Stomach smooth muscle (tissue), 2 donors: ENCODE measurements at regions not wholly inside any gene's neighbourhood (a gene's known extent, or its start where the extent isn't known, plus 50 kb on each side); places are given as distances from the start of the nearest gene placed in this dataset.

Source experiments
- H3K27ac ChIP-seq: one replicate; pipeline ENCODE4 v1.7.0; 2013; ENCODE audit warnings: mild to moderate bottlenecking, low read length, inconsistent platforms
- H3K27me3 ChIP-seq, 2 donors: one replicate each; pipeline ENCODE4 v1.7.0; 2013; ENCODE audit warnings: low read length in 2 of 2; ENCODE audit not compliant: insufficient read depth in 2 of 2, control insufficient read depth in 1 of 2
- H3K36me3 ChIP-seq, 2 donors: one replicate each; pipeline ENCODE4 v1.7.0; 2013; ENCODE audit warnings: low read length in 2 of 2; ENCODE audit not compliant: control insufficient read depth in 2 of 2, insufficient read depth in 2 of 2
- H3K4me1 ChIP-seq: one replicate; pipeline ENCODE4 v1.7.0; 2013; ENCODE audit warnings: low read length; ENCODE audit not compliant: control insufficient read depth, insufficient read depth
- H3K4me3 ChIP-seq, 2 donors: one replicate each; pipeline ENCODE4 v1.7.0; 2013; ENCODE audit warnings: low read length in 2 of 2
- H3K9ac ChIP-seq, 2 donors: one replicate each; pipeline ENCODE4 v1.7.0; 2013; ENCODE audit warnings: low read length in 2 of 2, mild to moderate bottlenecking in 1 of 2
- H3K9me3 ChIP-seq, 2 donors: one replicate each; pipeline ENCODE4 v1.7.0; 2013; ENCODE audit warnings: low read length in 2 of 2; ENCODE audit not compliant: control insufficient read depth in 2 of 2
- donor health status: healthy.
- donor health status: Pancreatic carcinoma.

GRCh38 chr15:25176991-25177954 is 222.5 kb downstream of the SNRPN start:
- H3K9me3 ChIP-seq, result peaks cover 0 to 45% of the 10 kb centered on the region in 2 donors
- H3K4me3 ChIP-seq, result no peak overlapping the region

DNA sequence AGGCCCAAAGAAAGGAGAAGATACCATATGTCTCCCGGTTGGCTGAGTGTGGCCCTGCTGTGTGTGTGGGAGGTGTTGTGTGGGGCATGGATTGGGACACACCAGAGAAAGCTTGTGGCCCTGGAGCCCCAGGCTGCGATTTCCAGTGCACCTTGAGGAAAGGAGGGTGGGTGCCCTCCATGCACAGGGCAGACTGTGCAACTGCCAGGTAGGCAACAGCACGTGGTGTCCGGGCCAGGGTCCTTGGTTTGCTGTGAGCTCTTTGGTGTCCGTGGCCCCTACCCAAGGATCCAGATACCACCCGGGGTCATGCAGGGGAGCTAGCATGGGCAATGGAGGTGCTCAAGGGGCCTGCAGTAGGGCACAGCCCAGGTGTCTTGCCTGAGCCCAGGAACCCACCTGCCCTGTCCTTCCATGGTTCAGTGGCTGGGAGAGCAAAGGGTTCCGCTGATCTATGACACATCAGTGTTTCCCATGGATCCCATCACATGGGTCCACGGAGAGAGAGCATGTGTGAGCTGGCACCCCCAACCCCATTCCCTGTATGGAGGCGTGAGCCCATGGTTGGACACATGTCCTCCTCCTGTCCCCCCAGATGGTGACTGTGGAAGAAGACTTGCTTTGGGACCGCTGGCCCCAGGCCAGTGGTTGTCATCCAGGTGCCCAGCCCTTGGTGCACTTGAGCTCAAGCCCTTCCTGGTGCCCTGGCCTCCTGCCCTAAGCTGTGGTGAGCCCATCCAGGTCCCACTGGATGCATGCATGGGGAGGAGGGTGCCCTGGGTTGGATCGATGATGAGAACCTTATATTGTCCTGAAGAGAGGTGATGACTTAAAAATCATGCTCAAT is 223.4 kb downstream of the SNRPN start:
- Histone ChIP-seq H3K27me3 (no peaks in the 10 kb centered on the region), H3K4me1 (no peaks in the 10 kb centered on the region), H3K4me3 (no peak overlapping the region), H3K9ac (no peak overlapping the region), H3K27ac (no peak overlapping the region), H3K36me3 (no peaks in the 10 kb centered on the region), H3K9me3 (peaks cover 0 to 36% of the 10 kb centered on the region in 2 donors)

More at GRCh38 chr15:25176991-25177954, 222.5 kb downstream of the SNRPN start:
- no peak overlapping the region for H3K9ac ChIP-seq
- H3K4me1 ChIP-seq, result no peaks in the 10 kb centered on the region
- H3K27me3 ChIP-seq, result no peaks in the 10 kb centered on the region
- no peak overlapping the region for H3K27ac ChIP-seq
- no peaks in the 10 kb centered on the region for H3K36me3 ChIP-seq

- H3K4me1 ChIP-seq, result no peaks in the 10 kb centered on the region
- no peaks in the 10 kb centered on the region for H3K36me3 ChIP-seq
- H3K9ac ChIP-seq, result no peak overlapping the region
- H3K9me3 ChIP-seq, result peaks cover 0 to 32% of the 10 kb centered on the region in 2 donors
- H3K27ac ChIP-seq, result no peak overlapping the region
- no peaks in the 10 kb centered on the region for H3K27me3 ChIP-seq
- no peak overlapping the region for H3K4me3 ChIP-seq
Observed at GRCh38 chr15:25178835-25179672, 224.3 kb downstream of the SNRPN start.

DNA sequence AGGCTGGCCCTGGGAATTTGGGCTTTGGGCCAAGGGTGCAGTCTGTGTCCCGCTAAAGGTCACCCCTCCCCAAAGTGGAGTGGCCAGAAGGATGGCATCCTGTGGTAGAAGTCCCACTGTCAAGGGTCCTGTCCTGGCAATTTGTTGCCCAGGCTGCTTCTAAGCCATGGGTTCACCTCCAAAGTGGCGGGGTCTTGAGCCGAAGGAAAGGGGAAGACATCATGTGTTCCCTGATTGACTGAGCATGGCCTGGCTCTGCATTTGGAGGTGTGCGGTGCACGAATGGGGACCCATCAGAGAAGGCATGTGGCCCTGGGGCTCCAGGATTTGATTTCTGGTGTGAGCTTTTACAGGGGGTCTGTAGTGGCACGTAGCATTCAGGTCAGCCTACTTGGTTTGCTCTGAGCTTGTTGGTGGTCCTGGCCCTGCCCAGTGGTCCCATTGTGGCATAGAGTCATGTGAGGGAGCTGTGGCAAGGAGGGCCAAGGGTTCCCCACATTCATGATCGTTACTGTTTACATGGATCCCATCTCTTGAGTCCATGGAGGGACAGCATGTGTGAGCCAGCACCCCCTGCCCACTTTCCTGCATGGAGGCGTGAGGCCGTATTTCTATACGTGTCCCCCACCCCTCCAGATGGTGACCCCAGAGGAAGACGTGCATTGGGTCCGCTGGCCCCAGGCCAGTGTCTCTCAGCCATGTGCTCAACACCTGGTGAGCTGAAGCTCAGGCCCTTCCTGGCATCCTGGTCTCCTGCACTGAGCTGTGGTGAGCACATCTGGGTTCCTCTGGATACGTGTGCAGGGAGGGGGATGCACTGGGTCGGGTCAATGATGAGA is 225.1 kb downstream of the SNRPN start:
- H3K9ac ChIP-seq, result no peak overlapping the region

DNA sequence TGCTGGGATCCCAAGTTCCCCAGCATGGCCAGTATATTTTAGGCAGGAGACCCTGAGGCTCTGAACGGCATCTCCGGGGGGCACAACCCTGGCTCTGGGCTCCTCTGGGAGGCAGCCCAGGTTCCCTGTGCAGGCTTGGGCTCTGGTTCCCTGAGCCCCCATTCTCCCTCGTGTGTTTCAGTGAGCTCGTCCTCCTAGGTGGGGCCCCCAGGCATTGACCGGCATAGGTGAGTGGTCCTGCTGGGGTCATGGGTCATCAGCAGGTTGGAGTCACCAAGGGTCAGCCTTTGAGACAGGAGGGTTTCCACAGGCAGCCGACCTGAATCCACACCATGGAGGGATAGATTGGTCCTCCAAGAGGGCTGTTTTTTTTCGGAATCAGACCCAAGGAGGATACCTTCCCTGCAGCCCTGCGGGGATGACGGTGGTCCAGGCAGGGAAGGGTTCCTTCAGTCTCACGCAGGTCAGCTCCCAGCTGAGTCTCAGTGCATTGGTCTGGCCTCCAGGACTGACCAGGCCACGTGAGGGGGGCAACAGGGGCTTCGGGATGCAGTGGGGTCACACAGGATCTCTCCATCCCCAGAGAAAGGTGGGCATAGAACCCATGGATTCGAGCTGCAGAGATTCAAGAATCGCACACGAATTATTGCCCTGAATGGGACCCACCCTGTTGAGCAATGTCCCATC is 226.0 kb downstream of the SNRPN start:
- Histone ChIP-seq H3K4me1 (no peaks in the 10 kb centered on the region), H3K36me3 (no peaks in the 10 kb centered on the region), H3K4me3 (no peak overlapping the region), H3K27ac (no peak overlapping the region), H3K9me3 (peaks cover 0 to 31% of the 10 kb centered on the region in 2 donors), H3K27me3 (no peaks in the 10 kb centered on the region), H3K9ac (no peak overlapping the region)

More for the DNA sequence above, 225.1 kb downstream of the SNRPN start:
- Histone ChIP-seq H3K27me3 (no peaks in the 10 kb centered on the region), H3K4me1 (no peaks in the 10 kb centered on the region), H3K4me3 (no peak overlapping the region), H3K27ac (no peak overlapping the region), H3K36me3 (no peaks in the 10 kb centered on the region), H3K9me3 (peaks cover 0 to 34% of the 10 kb centered on the region in 2 donors)

- H3K36me3 ChIP-seq, result no peaks in the 10 kb centered on the region
- H3K9ac ChIP-seq, result no peak overlapping the region
- H3K27me3 ChIP-seq, result no peaks in the 10 kb centered on the region
- no peak overlapping the region for H3K27ac ChIP-seq
- H3K9me3 ChIP-seq, result peaks cover 0 to 31% of the 10 kb centered on the region in 2 donors
- H3K4me3 ChIP-seq, result no peak overlapping the region
- H3K4me1 ChIP-seq, result no peaks in the 10 kb centered on the region
Observed at GRCh38 chr15:25181293-25182097, 226.7 kb downstream of the SNRPN start.

DNA sequence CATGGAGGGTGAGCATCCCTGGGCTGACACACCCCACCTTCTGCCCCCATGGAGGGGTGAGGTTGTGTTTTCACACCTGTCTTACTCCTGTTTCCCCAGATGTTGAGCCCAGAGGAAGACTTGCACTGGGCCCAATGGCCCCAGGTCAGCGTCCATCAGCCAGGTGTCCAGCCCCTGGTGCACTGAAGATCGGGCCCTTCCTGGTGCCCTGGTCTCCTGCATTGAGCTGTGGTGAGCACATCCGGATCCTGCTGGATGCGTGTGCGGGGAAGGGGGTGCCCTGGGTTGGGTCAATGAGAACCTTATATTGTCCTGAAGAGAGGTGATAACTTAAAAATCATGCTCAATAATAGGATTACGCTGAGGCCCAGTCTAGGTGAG is 227.3 kb downstream of the SNRPN start:
- H3K9me3 ChIP-seq, result peaks cover 0 to 28% of the 10 kb centered on the region in 2 donors
- no peak overlapping the region for H3K4me3 ChIP-seq
- H3K36me3 ChIP-seq, result no peaks in the 10 kb centered on the region
- no peaks in the 10 kb centered on the region for H3K27me3 ChIP-seq
- H3K27ac ChIP-seq, result no peak overlapping the region
- H3K9ac ChIP-seq, result no peak overlapping the region
- no peaks in the 10 kb centered on the region for H3K4me1 ChIP-seq

GRCh38 chr15:25182736-25183445 is 228.1 kb downstream of the SNRPN start:
- peaks cover 0 to 27% of the 10 kb centered on the region in 2 donors for H3K9me3 ChIP-seq

More at GRCh38 chr15:25182736-25183445, 228.1 kb downstream of the SNRPN start:
- no peaks in the 10 kb centered on the region for H3K36me3 ChIP-seq
- no peaks in the 10 kb centered on the region for H3K4me1 ChIP-seq
- no peak overlapping the region for H3K4me3 ChIP-seq
- H3K9ac ChIP-seq, result no peak overlapping the region
- H3K27me3 ChIP-seq, result no peaks in the 10 kb centered on the region
- H3K27ac ChIP-seq, result no peak overlapping the region
